K562 (cell line): ENCODE measurements at regions not wholly inside any gene's neighbourhood (a gene's known extent, or its start where the extent isn't known, plus 50 kb on each side); places are given as distances from the start of the nearest gene placed in this dataset.

Experiments used
- ATAC-seq: fragments of 200-7000 bp; cut with Tn5 transposase; 3 replicates; pipeline ENCODE4 v1.9.1; 2020; ENCODE audit warnings: moderate library complexity
- BruUV-seq: library from RNA; stranded (reverse); fragments of 400-500 nt; replicated peaks from 2 replicates; lab custom pipeline; 2021; lab: Mats Ljungman, UMichigan
- CTCF ChIA-PET: fragments of 300-600 bp; formaldehyde crosslinking; extraction: SDS; loops from one replicate; lab custom pipeline; 2021; ENCODE audit warnings: low intra/inter-chr PET ratio; lab: Yijun Ruan, JAX
- POLR2A ChIA-PET: fragments of 300-600, 350-650 bp; sonication (Branson Sonifier 250); formaldehyde crosslinking; extraction: SDS; loops from one replicate; lab custom pipeline; 2021; ENCODE audit warnings: antibody characterized with exemption, inconsistent platforms; lab: Yijun Ruan, JAX
- DNase-seq, 4 experiments: peaks; one replicate each; pipeline versions ENCODE4 v3.0.0 to v3.0.0-alpha.2; 2011 to 2018; ENCODE audit warnings: low spot score in 3 of 4, mixed read lengths in 3 of 4; ENCODE audit errors: extremely low read depth in 1 of 4
- FAIRE-seq: peaks from 2 replicates; lab custom pipeline; 2011; peaks lifted over from hg19 to GRCh38; lab: Jason Lieb, UNC
- H2AFZ ChIP-seq: 2 replicates; pipeline ENCODE4 v1.6.0; 2011; ENCODE audit warnings: low read depth, low read length, control low read depth, inconsistent platforms
- H3K27ac ChIP-seq: fragments of 200-600 bp; 3 replicates; pipeline ENCODE4 v1.8.0; 2011; ENCODE audit warnings: low read depth, mild to moderate bottlenecking, control low read depth, inconsistent platforms, low read length, moderate library complexity, mixed read lengths; ENCODE audit errors: extremely low read depth
- H3K27me3 ChIP-seq, 2 experiments: fragments of 300-600 bp in 1 of 2; 2 replicates in 1 of 2; 3 replicates in 1 of 2; pipeline versions ENCODE4 v1.6.0 to v1.8.0; 2011; ENCODE audit warnings: inconsistent platforms in 2 of 2, low read length in 2 of 2, mild to moderate bottlenecking in 1 of 2, mixed read lengths in 1 of 2, moderate library complexity in 1 of 2; ENCODE audit not compliant: control insufficient read depth in 2 of 2, insufficient read depth in 2 of 2
- H3K36me3 ChIP-seq: fragments of 300-600 bp; 3 replicates; pipeline ENCODE4 v1.8.0; 2011; ENCODE audit warnings: mild to moderate bottlenecking, low read length, inconsistent platforms; ENCODE audit not compliant: control insufficient read depth, insufficient read depth
- H3K4me1 ChIP-seq, 2 experiments: fragments of 200-600 bp in 1 of 2; replicated peaks in 1 of 2; 2 replicates in 1 of 2; 3 replicates in 1 of 2; pipeline versions ENCODE4 v1.5.1 to v1.8.0; 2011; ENCODE audit warnings: inconsistent platforms in 2 of 2, low read length in 2 of 2, mild to moderate bottlenecking in 1 of 2, mixed read lengths in 1 of 2, moderate library complexity in 1 of 2; ENCODE audit not compliant: control insufficient read depth in 2 of 2, insufficient read depth in 2 of 2
- H3K4me2 ChIP-seq: 2 replicates; pipeline ENCODE4 v1.6.1; 2011; ENCODE audit warnings: low read length, control low read depth, inconsistent platforms, mixed read lengths; ENCODE audit not compliant: insufficient read depth
- H3K4me3 ChIP-seq: fragments of 200-600 bp; sonication (generic), shearing (Covaris generic); 2 replicates; pipeline ENCODE4 v1.5.1; 2016; ENCODE audit warnings: control low read depth, inconsistent platforms
- H3K79me2 ChIP-seq: fragments of 200-600 bp; 3 replicates; pipeline ENCODE4 v1.8.0; 2011; ENCODE audit warnings: low read length, inconsistent platforms; ENCODE audit not compliant: control insufficient read depth, insufficient read depth
- H3K9ac ChIP-seq, 2 experiments: 2 replicates each; pipeline versions ENCODE4 v1.6.0 to v1.6.1; 2011; ENCODE audit warnings: low read depth in 2 of 2, low read length in 2 of 2, control low read depth in 1 of 2, inconsistent platforms in 1 of 2, mild to moderate bottlenecking in 1 of 2, mixed read lengths in 1 of 2; ENCODE audit not compliant: insufficient read depth in 1 of 2
- H3K9me1 ChIP-seq: one replicate; pipeline ENCODE4 v1.6.0; 2011; ENCODE audit warnings: inconsistent platforms, mild to moderate bottlenecking, low read length, moderate library complexity; ENCODE audit not compliant: control insufficient read depth, insufficient read depth
- H3K9me3 ChIP-seq: replicated peaks from 2 replicates; pipeline ENCODE4 v1.5.1; 2011; ENCODE audit warnings: low read depth, low read length, inconsistent platforms; ENCODE audit not compliant: control insufficient read depth, insufficient read depth
- H4K20me1 ChIP-seq: replicated peaks from 2 replicates; pipeline ENCODE4 v1.6.1; 2011; ENCODE audit warnings: low read length, inconsistent platforms, mixed read lengths; ENCODE audit not compliant: control insufficient read depth, insufficient read depth
- BACH1 ChIP-seq: fragments of 200-800 bp; sonication (Bioruptor generic); IDR thresholded peaks from 2 replicates; pipeline ENCODE4 v1.6.1; 2016; ENCODE audit warnings: missing genetic modification characterization, missing compliant biosample characterization
- FUS ChIP-seq: fragments of 200-400 bp; formaldehyde crosslinking; optimal IDR thresholded peaks from 2 replicates; pipeline ENCODE3; 2017; ENCODE audit warnings: low read depth, low read length
- IRF1 ChIP-seq: sonication (generic); formaldehyde crosslinking; IDR thresholded peaks from 2 replicates; pipeline ENCODE4 v1.8.0; 2022; ENCODE audit warnings: missing genetic modification reagents, mild to moderate bottlenecking, borderline replicate concordance
- MAFG ChIP-seq: fragments of 450-650 bp; conservative IDR thresholded peaks from 2 replicates; pipeline ENCODE4 v1.6.1; 2016; ENCODE audit warnings: missing genetic modification characterization, missing compliant biosample characterization
- MBD1 ChIP-seq: fragments of 250-450 bp; sonication (Bioruptor Pico); IDR thresholded peaks from 2 replicates; pipeline ENCODE4 v1.8.0; 2022; ENCODE audit warnings: inconsistent platforms
- MCM3 ChIP-seq: fragments of 450-650 bp; IDR thresholded peaks from 2 replicates; pipeline ENCODE4 v1.6.1; 2016
- MEF2A ChIP-seq: IDR thresholded peaks from 2 replicates; pipeline ENCODE4 v1.6.1; 2011; ENCODE audit warnings: low read depth, mild to moderate bottlenecking, low read length, moderate library complexity; ENCODE audit not compliant: control insufficient read depth
- MXI1 ChIP-seq: IDR thresholded peaks from 2 replicates; pipeline ENCODE4 v1.6.1; 2011; ENCODE audit warnings: low read depth, mild to moderate bottlenecking, improper control_type of control experiment, low read length
- NBN ChIP-seq: fragments of 450-650 bp; IDR thresholded peaks from 2 replicates; pipeline ENCODE4 v1.6.1; 2016; ENCODE audit warnings: low read depth, mild to moderate bottlenecking
- NFATC3 ChIP-seq: fragments of 450-650 bp; IDR thresholded peaks from 2 replicates; pipeline ENCODE4 v1.6.1; 2017; ENCODE audit warnings: mild to moderate bottlenecking
- POLR2A ChIP-seq: fragments of 450-650 bp; conservative IDR thresholded peaks from 2 replicates; pipeline ENCODE4 v1.6.1; 2016
- TAF15 ChIP-seq: fragments of 200-400 bp; formaldehyde crosslinking; IDR thresholded peaks from 2 replicates; pipeline ENCODE4 v1.6.1; 2017; ENCODE audit warnings: mild to moderate bottlenecking, low read depth, low read length, moderate library complexity
- ZNF175 ChIP-seq: fragments of 200-800 bp; sonication (Bioruptor generic); IDR thresholded peaks from 2 replicates; pipeline ENCODE4 v1.6.1; 2016; ENCODE audit warnings: low read depth, mild to moderate bottlenecking, missing genetic modification characterization, missing compliant biosample characterization
- ZNF589 ChIP-seq: fragments of 200-800 bp; sonication (Bioruptor generic); IDR thresholded peaks from 2 replicates; pipeline ENCODE4 v1.6.1; 2016; ENCODE audit warnings: low read depth, missing genetic modification characterization, missing compliant biosample characterization
- ZNF696 ChIP-seq: fragments of 250-450 bp; sonication (Bioruptor Pico); conservative IDR thresholded peaks from 2 replicates; pipeline ENCODE4 v1.4.0; 2020; ENCODE audit warnings: mild to moderate bottlenecking, moderate library complexity
- WGBS: fragments of 100-300 bp; shearing (Covaris generic); methylation state at CpG from one replicate; pipeline ENCODE4 v1.1.6; 2016; ENCODE audit warnings: low coverage, mixed read lengths; ENCODE audit not compliant: insufficient coverage; ENCODE audit errors: missing lambda C conversion rate; 5-methylcytosine and 5-hydroxymethylcytosine counted together
- in situ Hi-C: fragments of 300-500 bp; cut with MboI; formaldehyde crosslinking; loops from 4 replicates; pipeline ENCODE4 v1.15.0; 2018; ENCODE audit warnings: inconsistent platforms, mixed read lengths
- intact Hi-C: fragments of 100-400 bp; cut with micrococcal nuclease; formaldehyde crosslinking; loops from 2 replicates; pipeline ENCODE4 v1.14.2; 2022

- ChIA-PET POLR2A (no interaction called here), CTCF (no interaction called here)
- DNase-seq (peak in 1 of 4 experiments; percentile 2), ATAC-seq (no peak), FAIRE-seq (no peak)
- Histone ChIP-seq H3K9me1 (no peaks in the 10 kb centered on the region), H3K79me2 (no peaks in the 10 kb centered on the region), H3K27ac (no peak overlapping the region), H3K4me2 (no peak overlapping the region), H3K27me3 (peaks cover 0 to 13% of the 10 kb centered on the region in 2 experiments; a peak in 2 of 5 replicates), H3K9ac (no peak overlapping the region), H3K4me3 (no peak overlapping the region), H3K4me1 (no peaks in the 10 kb centered on the region), H2AFZ (no peak overlapping the region), H4K20me1 (no peaks in the 10 kb centered on the region), H3K36me3 (no peaks in the 10 kb centered on the region), H3K9me3 (no peaks in the 10 kb centered on the region)
- no TSS peak for BruUV-seq
- intact Hi-C loops (no loop called here), in situ Hi-C loops (no loop called here)
- TF ChIP-seq MXI1, result no peak
- no peak for TF ChIP-seq BACH1 (tag)
- TF ChIP-seq MCM3, result no peak
- no peak for TF ChIP-seq ZNF696 (CRISPR knock-in tag)
- TF ChIP-seq IRF1 (CRISPR knock-in tag), result no peak
- no peak for TF ChIP-seq MAFG (tag)
- TF ChIP-seq FUS, result no peak
- TF ChIP-seq ZNF175, result no peak
- TF ChIP-seq TAF15, result no peak
- TF ChIP-seq NFATC3, result no peak
- TF ChIP-seq MBD1 (CRISPR knock-in tag), result no peak
- no peak for TF ChIP-seq POLR2A
- TF ChIP-seq NBN, result no peak
- TF ChIP-seq ZNF589 (CRISPR knock-in tag), result no peak
- no peak for TF ChIP-seq MEF2A
- 0% methylated on average over 1 of the region's 2 CpGs for WGBS
These were observed 337.2 kb upstream of the PROX1 start for GRCh38 chr1:213650603-213651002.
